ENCODE measurements at regions not wholly inside any gene's neighbourhood (a gene's known extent, or its start where the extent isn't known, plus 50 kb on each side); places are given as distances from the start of the nearest gene placed in this dataset.
"Not testable (repeated sequence)": the region's sequence is repeated elsewhere in the genome, so short reads cannot be mapped to it uniquely, and the experiment has no call there.

GRCh38 chr5:63011158-63011557, 432.5 kb downstream of the LRRC70 start:
- DNase-seq (ENCODE audit: low spot score) = no peak
- no peak for TF ChIP-seq CTCF (conservative IDR thresholded peaks at IDR 0.05; ENCODE audit: low read depth)
- H3K27ac ChIP-seq = no peak overlapping the region
- ChIA-PET POLR2A (ENCODE audit: low non-redundant PET) (no interaction called here), CTCF (no interaction called here)

GRCh38 chr5:63008195-63008594, 429.6 kb downstream of the LRRC70 start:
- POLR2A ChIA-PET (ENCODE audit: low non-redundant PET) = no interaction called here
- DNase-seq (ENCODE audit: low spot score) = no peak
- H3K27ac ChIP-seq = no peak overlapping the region
- CTCF ChIA-PET = interaction anchor here (0.6 kb wide), 1 partner anchor 1061 kb away, joined by 3 read pairs; no protein-coding TSS in a partner anchor
- no peak for TF ChIP-seq CTCF (conservative IDR thresholded peaks at IDR 0.05; ENCODE audit: low read depth)

- POLR2A ChIA-PET (ENCODE audit: low non-redundant PET); DNase-seq (ENCODE audit: low spot score); CTCF ChIA-PET; H3K27ac ChIP-seq: not testable (repeated sequence)
Observed at GRCh38 chr5:62994842-62995241, 416.2 kb downstream of the LRRC70 start.

- no peak for DNase-seq (ENCODE audit: low spot score)
- POLR2A ChIA-PET (ENCODE audit: low non-redundant PET) = no interaction called here
- H3K27ac ChIP-seq = no peak overlapping the region
- no peak for TF ChIP-seq CTCF (conservative IDR thresholded peaks at IDR 0.05; ENCODE audit: low read depth)
- CTCF ChIA-PET = no interaction called here
Observed at GRCh38 chr5:62985749-62986148, 407.1 kb downstream of the LRRC70 start.

- no peak for DNase-seq (ENCODE audit: low spot score)
- no peak overlapping the region for H3K27ac ChIP-seq
- CTCF ChIA-PET = no interaction called here
- TF ChIP-seq CTCF (conservative IDR thresholded peaks at IDR 0.05; ENCODE audit: low read depth) = no peak
- POLR2A ChIA-PET (ENCODE audit: low non-redundant PET) = no interaction called here
Observed at GRCh38 chr5:62982348-62982747, 403.7 kb downstream of the LRRC70 start.

- no peak for TF ChIP-seq CTCF (conservative IDR thresholded peaks at IDR 0.05; ENCODE audit: low read depth)
- CTCF ChIA-PET = no interaction called here
- no peak overlapping the region for H3K27ac ChIP-seq
Observed at GRCh38 chr5:62980884-62981283, 402.3 kb downstream of the LRRC70 start.

GRCh38 chr5:62979472-62979871, 400.9 kb downstream of the LRRC70 start:
- POLR2A ChIA-PET (ENCODE audit: low non-redundant PET) = no interaction called here
- H3K27ac ChIP-seq = no peak overlapping the region
- no peak for TF ChIP-seq CTCF (conservative IDR thresholded peaks at IDR 0.05; ENCODE audit: low read depth)
- CTCF ChIA-PET = interaction anchor here (0.6 kb wide), 1 partner anchor 568 kb away, joined by 3 read pairs; no protein-coding TSS in a partner anchor
- DNase-seq (ENCODE audit: low spot score) = no peak

More at GRCh38 chr5:62980884-62981283, 402.3 kb downstream of the LRRC70 start:
- no peak for DNase-seq (ENCODE audit: low spot score)
- POLR2A ChIA-PET (ENCODE audit: low non-redundant PET) = no interaction called here

Data from RWPE1 (cell line).